ENCODE measurements at regions not wholly inside any gene's neighbourhood (a gene's known extent, or its start where the extent isn't known, plus 50 kb on each side); places are given as distances from the start of the nearest gene placed in this dataset.

DNA sequence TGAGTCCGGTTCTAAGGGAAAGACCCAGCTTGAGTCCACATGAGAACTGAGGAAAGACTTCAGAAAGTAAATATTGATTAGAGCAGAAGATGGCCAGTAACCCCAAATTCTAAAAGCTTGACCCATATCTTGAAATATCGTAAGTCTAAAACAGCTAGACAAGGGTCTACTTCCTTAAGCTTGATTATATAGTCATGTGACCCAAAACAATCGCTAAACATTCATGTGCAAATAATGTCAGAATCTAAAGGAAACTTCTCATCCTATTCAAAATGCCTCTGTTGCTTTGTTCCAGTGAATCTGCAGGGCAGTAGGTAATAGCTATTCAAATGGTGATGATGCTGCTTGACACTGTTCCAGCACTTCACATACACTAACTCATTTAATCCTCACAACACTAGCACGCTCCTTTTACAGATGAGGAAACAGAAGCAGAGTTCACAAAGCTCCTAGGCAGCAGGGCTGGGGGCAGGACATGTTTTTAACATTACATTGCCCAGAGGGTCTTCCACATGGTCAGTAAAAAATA lies 52.6 kb downstream of the TCF20 start:
- DNase-seq (ENCODE audit: low spot score) = no peak

DNA sequence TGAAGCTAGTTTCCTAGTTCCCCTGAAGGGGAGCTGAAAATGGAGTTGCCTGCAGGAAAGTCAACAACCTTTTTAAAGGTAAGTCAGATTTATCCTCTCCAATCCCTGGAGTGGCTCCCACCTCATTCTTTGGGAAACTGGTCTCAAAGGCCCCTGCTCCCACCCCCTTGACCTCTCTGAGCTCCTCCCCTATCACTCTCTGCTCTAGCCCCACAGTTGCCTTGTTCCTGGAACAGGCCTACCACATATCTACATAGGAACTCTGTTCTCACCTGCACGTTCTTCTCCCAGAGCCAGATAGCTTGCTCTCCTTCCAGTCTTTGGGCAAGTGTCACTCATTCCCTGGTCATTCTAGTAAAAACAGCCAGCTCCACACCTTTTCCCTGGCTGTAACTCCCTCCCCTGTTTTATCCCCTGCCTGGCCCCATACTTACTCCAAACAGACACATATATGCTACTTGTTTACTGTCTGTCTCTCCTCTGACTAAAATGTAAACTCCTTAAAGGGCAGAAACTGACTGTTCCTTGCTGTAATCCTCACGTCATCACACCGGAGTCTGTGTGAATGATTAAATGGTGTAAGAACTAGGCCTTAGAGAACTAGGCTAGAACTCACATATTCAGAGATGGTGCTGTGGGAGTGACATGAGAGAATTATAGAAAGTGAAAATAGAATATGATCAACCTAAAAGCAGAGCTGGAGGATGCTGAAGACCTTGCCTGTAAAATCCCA lies 53.3 kb downstream of the TCF20 start:
- DNase-seq (ENCODE audit: low spot score) = peak; percentile 70

DNA sequence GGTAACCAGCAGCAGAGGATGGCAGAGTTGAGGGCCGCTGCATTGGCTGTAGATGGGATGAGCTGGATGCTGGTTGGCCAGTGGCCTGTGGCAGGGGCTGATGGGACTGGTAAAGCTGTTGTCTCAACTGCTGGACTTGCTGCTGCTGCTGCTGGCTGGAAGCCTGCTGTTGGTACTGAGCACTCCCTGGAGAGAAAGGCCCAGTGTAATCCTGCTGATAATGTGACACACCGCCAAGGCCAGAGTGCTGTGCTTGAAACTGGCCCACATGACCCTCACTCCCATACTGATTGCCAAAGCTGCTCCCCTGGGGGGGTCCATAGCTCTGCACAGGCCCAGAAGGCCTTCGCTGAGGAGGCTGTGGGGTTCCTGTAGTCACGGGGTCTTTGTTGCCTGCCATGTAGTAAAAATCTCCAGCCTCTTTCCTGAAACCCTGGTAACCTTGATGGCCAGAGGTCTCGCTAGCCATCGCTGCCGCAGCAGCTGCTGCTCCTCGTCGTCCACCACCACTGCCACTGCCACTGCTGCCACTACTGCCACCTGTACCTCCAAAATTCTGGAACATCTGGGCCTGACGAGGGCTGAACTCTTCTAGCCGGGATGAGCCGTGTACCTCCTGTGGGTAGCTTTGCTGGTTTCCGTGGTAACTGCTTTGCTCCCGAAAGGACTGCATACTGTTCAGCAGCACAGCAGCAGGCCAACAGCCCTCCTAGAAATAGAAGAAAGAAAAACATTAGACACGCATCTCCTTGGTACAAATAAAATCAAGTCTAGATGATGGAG lies 55.6 kb downstream of the TCF20 start:
- no peak for DNase-seq (ENCODE audit: low spot score)

DNA sequence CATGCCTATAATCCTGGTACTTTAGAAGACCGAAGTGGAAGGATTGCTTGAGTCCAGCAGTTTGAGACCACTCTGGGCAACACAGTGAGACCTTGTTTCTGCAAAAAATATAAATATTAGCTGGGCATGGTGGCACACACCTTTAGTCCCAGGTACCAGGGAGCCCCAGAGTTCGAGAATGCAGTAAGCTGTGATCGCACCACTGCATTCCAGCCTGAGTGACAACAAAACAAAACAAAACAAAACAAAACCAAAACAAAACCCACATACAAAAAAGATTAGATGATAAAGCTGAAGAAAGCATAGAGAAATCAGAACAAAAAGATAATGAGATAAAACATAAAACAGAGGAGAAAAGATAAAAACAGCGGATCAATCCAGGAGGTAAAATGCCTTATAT lies 62.1 kb downstream of the TCF20 start:
- no peak for DNase-seq (ENCODE audit: low spot score)

- no peak for DNase-seq (ENCODE audit: low spot score)
Observed at GRCh38 chr22:42207918-42208317, 62.5 kb downstream of the TCF20 start.

GRCh38 chr22:42203609-42204008 lies 66.8 kb downstream of the TCF20 start:
- no peak for DNase-seq (ENCODE audit: low spot score)

DNA sequence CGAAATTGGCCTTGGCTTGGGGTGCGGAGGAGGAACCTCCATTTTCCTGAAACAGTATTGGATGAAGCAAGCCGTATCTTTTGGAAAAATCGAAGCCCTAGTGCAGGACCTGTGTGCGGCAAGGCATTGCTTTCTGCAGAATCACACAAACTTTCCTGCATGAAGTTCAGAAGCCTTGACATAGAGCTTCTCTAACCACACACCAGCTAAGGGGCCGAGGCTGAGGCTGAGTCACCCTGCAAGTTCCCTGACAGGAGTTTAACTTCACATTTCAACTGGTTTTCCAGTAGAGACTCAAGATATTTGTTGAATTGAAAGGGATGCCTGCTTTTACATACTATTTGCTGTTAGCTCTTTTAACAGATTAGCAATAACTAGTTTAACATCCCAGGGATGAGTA lies 67.8 kb downstream of the TCF20 start:
- peak; percentile 58 for DNase-seq (ENCODE audit: low spot score)

DNA sequence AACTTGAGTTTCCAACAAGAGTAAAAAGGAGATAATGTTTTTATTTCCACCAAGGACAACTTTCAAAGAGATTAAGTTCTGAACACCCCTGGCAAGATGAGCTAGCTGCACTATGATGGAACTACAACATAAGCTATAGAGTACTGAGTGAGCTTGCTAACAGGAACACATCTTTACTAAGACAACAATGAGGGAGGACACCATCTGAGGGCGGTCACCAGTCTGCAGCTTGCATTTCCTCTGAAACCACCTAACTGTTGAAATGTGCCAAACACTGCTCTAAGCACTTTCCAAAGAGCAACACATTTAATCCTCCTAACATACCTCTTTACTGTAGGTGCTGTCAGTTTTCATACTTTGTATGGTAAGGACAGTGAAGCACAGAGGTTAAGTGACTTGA lies 68.4 kb downstream of the TCF20 start:
- peak; percentile 32 for DNase-seq (ENCODE audit: low spot score)

DNA sequence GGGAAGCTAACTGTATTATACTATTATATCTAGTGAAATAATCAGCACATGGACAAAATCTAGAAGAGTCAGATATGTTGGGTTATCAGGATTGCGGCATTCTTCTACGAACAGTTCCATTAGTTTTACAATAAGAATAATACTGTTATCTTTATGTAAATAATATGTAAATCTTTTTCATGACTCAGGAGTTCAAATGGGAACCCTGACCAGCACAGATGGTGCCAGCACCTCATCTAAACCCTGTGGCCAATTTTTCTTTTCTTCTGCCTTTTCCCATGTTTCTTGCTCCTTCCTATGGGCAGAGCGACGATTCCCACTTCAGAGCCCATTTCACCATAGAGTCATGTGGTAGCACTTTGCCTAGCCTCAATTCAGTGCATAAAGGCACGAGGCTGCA lies 68.4 kb upstream of the CYP2D6 start:
- no peak for DNase-seq (ENCODE audit: low spot score)

- DNase-seq (ENCODE audit: low spot score) = no peak
Observed at GRCh38 chr22:42198226-42198625, 67.6 kb upstream of the CYP2D6 start.

- no peak for DNase-seq (ENCODE audit: low spot score)
Observed at GRCh38 chr22:42196454-42196853, 65.8 kb upstream of the CYP2D6 start.

DNA sequence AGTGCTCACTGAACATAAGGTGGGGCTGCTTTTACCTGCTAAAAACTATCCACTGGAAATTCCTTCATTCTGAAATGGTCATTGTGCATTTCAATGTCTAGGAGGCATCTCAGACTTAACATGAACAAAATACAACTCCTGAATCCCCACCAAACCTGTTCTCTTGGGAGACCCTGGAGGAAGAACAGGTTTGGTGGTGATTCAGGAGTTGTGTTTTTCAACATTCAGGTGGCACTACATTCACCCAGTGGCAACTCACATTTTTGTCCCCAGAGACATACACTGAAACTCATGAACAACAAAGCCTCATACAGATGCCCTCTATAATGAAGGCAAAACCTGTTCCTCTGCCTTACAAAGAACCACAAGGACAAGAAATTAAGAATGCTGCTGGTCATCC lies 64.3 kb upstream of the CYP2D6 start:
- no peak for DNase-seq (ENCODE audit: low spot score)

GRCh38 chr22:42194104-42194851 lies 63.7 kb upstream of the CYP2D6 start:
- DNase-seq (ENCODE audit: low spot score) = no peak

DNA sequence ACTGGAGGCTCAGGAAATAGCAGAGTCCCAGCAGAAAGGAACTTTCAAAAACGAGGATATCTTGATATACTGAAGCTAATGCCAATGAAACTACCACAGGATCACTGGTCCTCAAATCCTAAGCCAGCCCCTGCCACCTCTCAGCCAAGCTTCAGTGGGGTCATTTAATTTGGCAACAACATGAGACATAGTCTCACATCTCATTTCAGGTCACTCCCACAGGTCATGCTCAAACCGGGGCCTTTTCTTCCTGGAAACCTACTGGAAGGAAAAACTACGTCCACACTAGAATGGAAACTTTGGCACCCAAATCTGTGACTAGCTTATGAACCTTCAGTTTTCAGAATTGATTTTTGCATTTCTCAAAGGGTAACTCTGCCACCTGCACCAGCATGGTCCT lies 61.9 kb upstream of the CYP2D6 start:
- DNase-seq (ENCODE audit: low spot score) = no peak

GRCh38 chr22:42190274-42190673 lies 59.7 kb upstream of the CYP2D6 start:
- no peak for DNase-seq (ENCODE audit: low spot score)

DNA sequence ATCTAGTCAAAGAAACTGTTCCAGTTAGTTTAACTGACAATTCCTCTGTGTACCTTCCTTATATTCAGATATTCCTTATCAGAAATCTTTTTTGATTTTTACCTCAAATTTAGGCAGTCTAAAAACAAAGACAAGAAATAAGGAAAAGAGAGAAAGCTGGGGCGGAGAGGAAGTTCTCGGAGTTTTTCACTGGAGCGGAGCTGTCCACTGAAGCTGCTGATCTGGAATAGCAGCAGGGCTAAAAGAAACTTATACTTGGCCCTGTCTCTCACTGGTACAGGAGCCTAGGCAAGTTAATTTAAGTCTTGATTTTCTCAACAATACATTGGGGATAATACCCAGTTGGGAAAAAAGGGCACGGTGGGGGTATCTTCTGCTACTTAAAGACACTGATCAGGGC lies 59.2 kb upstream of the CYP2D6 start:
- DNase-seq (ENCODE audit: low spot score) = no peak

DNA sequence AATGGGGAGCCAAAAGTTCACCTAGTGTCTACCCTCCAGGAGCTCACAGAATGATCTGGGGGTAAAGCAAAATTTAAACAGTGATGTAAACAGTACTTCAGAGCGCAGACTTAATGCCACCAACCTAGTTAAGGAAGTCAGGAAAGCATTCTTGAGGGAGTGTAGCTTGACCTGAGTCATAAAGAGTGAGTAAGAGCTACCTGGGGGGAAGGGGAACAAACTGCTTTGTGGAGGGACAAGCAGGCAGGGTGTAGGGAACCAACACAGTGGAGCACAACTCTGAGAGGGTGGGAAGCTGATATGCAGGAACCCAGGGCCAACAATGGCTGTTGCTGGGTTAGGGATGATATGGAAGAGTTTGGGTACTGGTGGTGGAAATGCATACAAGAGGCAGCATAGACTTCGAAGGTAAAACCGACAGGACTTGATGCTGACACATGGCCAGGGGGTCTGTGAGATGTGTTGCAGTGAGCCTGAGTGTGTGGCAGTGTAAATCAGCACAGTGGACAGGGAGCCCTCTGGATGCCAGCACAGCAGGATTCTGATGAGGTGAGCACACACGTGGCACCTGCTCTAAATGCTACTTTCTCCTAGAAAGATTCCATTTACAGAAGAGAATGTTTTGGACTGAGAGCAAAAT lies 58.3 kb upstream of the CYP2D6 start:
- DNase-seq (ENCODE audit: low spot score) = no peak

GRCh38 chr22:42187646-42188045 lies 57.0 kb upstream of the CYP2D6 start:
- DNase-seq (ENCODE audit: low spot score) = no peak

- DNase-seq (ENCODE audit: low spot score) = no peak
Observed at GRCh38 chr22:42185915-42186439, 55.4 kb upstream of the CYP2D6 start.

DNA sequence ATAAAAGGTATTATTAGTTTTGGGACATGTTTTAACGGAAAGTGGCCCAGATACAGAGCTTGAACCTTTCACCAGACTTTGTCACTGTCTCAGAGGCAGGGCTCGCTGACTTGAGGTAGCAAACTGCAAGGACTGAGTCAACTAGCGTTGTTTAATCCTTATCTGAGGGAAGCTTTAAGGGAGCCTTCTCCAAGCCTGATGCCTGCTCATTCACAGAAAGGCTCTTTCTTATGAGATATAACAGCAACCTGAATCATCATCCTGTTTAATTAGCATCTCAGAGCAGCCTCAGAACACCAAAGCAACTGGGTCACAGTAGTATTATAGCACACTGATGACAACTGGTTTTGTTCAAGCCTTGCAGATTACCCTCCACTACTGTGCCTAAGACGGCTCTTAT lies 54.2 kb upstream of the CYP2D6 start:
- DNase-seq (ENCODE audit: low spot score) = no peak

DNA sequence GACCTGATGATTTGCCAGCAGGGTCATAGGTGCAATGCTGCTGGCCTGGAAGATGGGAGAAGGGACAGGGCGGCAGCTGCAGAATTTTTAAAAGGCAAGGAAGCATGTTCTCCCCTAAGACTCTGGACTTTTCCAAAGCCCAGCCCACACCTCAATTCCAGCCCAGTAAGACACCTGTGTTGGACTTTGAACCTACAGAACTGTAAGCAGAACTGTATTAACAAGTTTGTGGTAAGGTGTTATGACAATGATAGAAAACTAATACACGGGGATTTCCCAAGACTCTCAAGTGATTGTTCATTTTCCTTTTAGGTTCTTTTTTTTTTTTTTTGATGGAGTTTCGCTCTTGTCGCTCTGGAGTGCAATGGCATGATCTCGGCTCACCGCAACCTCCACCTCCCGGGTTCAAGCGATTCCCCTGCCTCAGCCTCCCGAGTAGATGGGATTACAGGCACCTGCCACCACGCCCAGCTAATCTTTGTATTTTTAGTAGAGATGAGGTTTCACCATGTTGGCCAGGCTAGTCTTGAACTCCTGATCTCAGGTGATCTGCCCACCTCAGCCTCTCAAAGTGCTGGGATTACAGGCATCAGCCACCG lies 53.0 kb upstream of the CYP2D6 start:
- peak; percentile 52 for DNase-seq (ENCODE audit: low spot score)
